ENCODE measurements at regions not wholly inside any gene's neighbourhood (a gene's known extent, or its start where the extent isn't known, plus 50 kb on each side); places are given as distances from the start of the nearest gene placed in this dataset.

- DNase-seq: no peak
Observed at GRCh38 chr2:145076085-145076484, 556.2 kb upstream of the ZEB2 start.

GRCh38 chr2:145075454-145076062 lies 555.6 kb upstream of the ZEB2 start:
- DNase-seq: no peak

GRCh38 chr2:145070703-145071102 lies 550.8 kb upstream of the ZEB2 start:
- DNase-seq: no peak

GRCh38 chr2:145068509-145068908 lies 548.6 kb upstream of the ZEB2 start:
- DNase-seq: no peak

- DNase-seq: no peak
Observed at GRCh38 chr2:145067549-145068030, 547.7 kb upstream of the ZEB2 start.

GRCh38 chr2:145066856-145067548 lies 547.1 kb upstream of the ZEB2 start:
- DNase-seq: no peak

- DNase-seq: no peak
Observed at GRCh38 chr2:145066151-145066661, 546.3 kb upstream of the ZEB2 start.

- no peak for DNase-seq
Observed at GRCh38 chr2:145065342-145065741, 545.4 kb upstream of the ZEB2 start.

- DNase-seq: no peak
Observed at GRCh38 chr2:145064511-145064910, 544.6 kb upstream of the ZEB2 start.

GRCh38 chr2:145060876-145061275 lies 541.0 kb upstream of the ZEB2 start:
- no peak for DNase-seq

GRCh38 chr2:145059914-145060313 lies 540.0 kb upstream of the ZEB2 start:
- no peak for DNase-seq

- DNase-seq: no peak
Observed at GRCh38 chr2:145059343-145059742, 539.4 kb upstream of the ZEB2 start.

GRCh38 chr2:145058457-145058856 lies 538.5 kb upstream of the ZEB2 start:
- no peak for DNase-seq

- DNase-seq: no peak
Observed at GRCh38 chr2:145055651-145056050, 535.7 kb upstream of the ZEB2 start.

- DNase-seq: no peak
Observed at GRCh38 chr2:145050134-145050533, 530.2 kb upstream of the ZEB2 start.

- no peak for DNase-seq
Observed at GRCh38 chr2:145049475-145049874, 529.6 kb upstream of the ZEB2 start.

- no peak for DNase-seq
Observed at GRCh38 chr2:145047554-145047953, 527.6 kb upstream of the ZEB2 start.

GRCh38 chr2:145044491-145044890 lies 524.6 kb upstream of the ZEB2 start:
- no peak for DNase-seq

- no peak for DNase-seq
Observed at GRCh38 chr2:145043399-145043834, 523.5 kb upstream of the ZEB2 start.

- no peak for DNase-seq
Observed at GRCh38 chr2:145041706-145042105, 521.8 kb upstream of the ZEB2 start.

GRCh38 chr2:145040433-145040832 lies 520.5 kb upstream of the ZEB2 start:
- no peak for DNase-seq

- no peak for DNase-seq
Observed at GRCh38 chr2:145038041-145038525, 518.2 kb upstream of the ZEB2 start.

- DNase-seq: no peak
Observed at GRCh38 chr2:145036421-145037011, 516.6 kb upstream of the ZEB2 start.

- DNase-seq: no peak
Observed at GRCh38 chr2:145034511-145034910, 514.6 kb upstream of the ZEB2 start.
